Liver (tissue), 8 donors: ENCODE measurements at regions not wholly inside any gene's neighbourhood (a gene's known extent, or its start where the extent isn't known, plus 50 kb on each side); places are given as distances from the start of the nearest gene placed in this dataset.
"Not testable (repeated sequence)": the region's sequence is repeated elsewhere in the genome, so short reads cannot be mapped to it uniquely, and the experiment has no call there.

Source experiments
- DNase-seq: peaks from one replicate; pipeline ENCODE4 v3.0.0-alpha.2; 2017; ENCODE audit warnings: low spot score
- H3K27ac ChIP-seq, 2 donors: one replicate each; pipeline ENCODE4 v1.7.0; 2013; ENCODE audit warnings: inconsistent platforms in 2 of 2, low read length in 2 of 2, control low read depth in 1 of 2, low read depth in 1 of 2, mild to moderate bottlenecking in 1 of 2
- H3K27me3 ChIP-seq, 4 donors: one replicate each; pipeline versions ENCODE4 v1.6.1 to v1.7.0; 2013; ENCODE audit warnings: low read length in 3 of 4, inconsistent platforms in 1 of 4, mild to moderate bottlenecking in 1 of 4, moderate library complexity in 1 of 4; ENCODE audit not compliant: control insufficient read depth in 4 of 4, insufficient read depth in 4 of 4
- H3K36me3 ChIP-seq, 4 donors: one replicate each; pipeline versions ENCODE4 v1.6.1 to v1.7.0; 2013; ENCODE audit warnings: low read length in 3 of 4, mild to moderate bottlenecking in 3 of 4, low read depth in 1 of 4, moderate library complexity in 1 of 4; ENCODE audit not compliant: control insufficient read depth in 4 of 4, insufficient read depth in 3 of 4
- H3K4me1 ChIP-seq, 4 donors: one replicate each; pipeline versions ENCODE4 v1.6.1 to v1.7.0; 2013; ENCODE audit warnings: low read length in 3 of 4, mild to moderate bottlenecking in 3 of 4, moderate library complexity in 1 of 4; ENCODE audit not compliant: control insufficient read depth in 4 of 4, insufficient read depth in 4 of 4
- H3K4me3 ChIP-seq, 3 donors: one replicate each; pipeline versions ENCODE4 v1.6.1 to v1.7.0; 2013; ENCODE audit warnings: low read length in 3 of 3, control low read depth in 1 of 3, low read depth in 1 of 3, mild to moderate bottlenecking in 1 of 3
- H3K9ac ChIP-seq, 2 donors: one replicate each; pipeline ENCODE4 v1.7.0; 2013; ENCODE audit warnings: low read length in 2 of 2, mild to moderate bottlenecking in 2 of 2, moderate library complexity in 2 of 2, control low read depth in 1 of 2, low read depth in 1 of 2
- H3K9me3 ChIP-seq, 4 donors: one replicate each; pipeline versions ENCODE4 v1.6.1 to v1.7.0; 2013; ENCODE audit warnings: low read length in 3 of 4; ENCODE audit not compliant: control insufficient read depth in 4 of 4
- EGR1 ChIP-seq, 2 donors: IDR thresholded peaks; 2 replicates each; pipeline ENCODE4 v1.6.1; 2016 to 2018; ENCODE audit warnings: antibody characterized with exemption in 2 of 2, low read depth in 2 of 2
- FOXA1 ChIP-seq: IDR thresholded peaks from 2 replicates; pipeline ENCODE4 v1.6.1; 2016; ENCODE audit warnings: antibody characterized with exemption
- FOXA2 ChIP-seq: IDR thresholded peaks from 2 replicates; pipeline ENCODE4 v1.6.1; 2016; ENCODE audit warnings: antibody characterized with exemption
- GABPA ChIP-seq, 2 donors: IDR thresholded peaks in 1 of 2; conservative IDR thresholded peaks in 1 of 2; 2 replicates each; pipeline ENCODE4 v1.6.1; 2016; ENCODE audit warnings: antibody characterized with exemption in 2 of 2, mild to moderate bottlenecking in 1 of 2, moderate library complexity in 1 of 2
- HNF4A ChIP-seq, 2 donors: conservative IDR thresholded peaks; 2 replicates each; pipeline ENCODE4 v1.6.1; 2016; ENCODE audit warnings: antibody characterized with exemption in 2 of 2, mild to moderate bottlenecking in 2 of 2
- HNF4G ChIP-seq: IDR thresholded peaks from 2 replicates; pipeline ENCODE4 v1.6.1; 2016; ENCODE audit warnings: antibody characterized with exemption
- JUND ChIP-seq, 2 donors: IDR thresholded peaks; 2 replicates each; pipeline ENCODE4 v1.6.1; 2016; ENCODE audit warnings: antibody characterized with exemption in 2 of 2
- MAX ChIP-seq: IDR thresholded peaks from 2 replicates; pipeline ENCODE4 v1.6.1; 2016; ENCODE audit warnings: antibody characterized with exemption
- NR2F2 ChIP-seq: IDR thresholded peaks from 2 replicates; pipeline ENCODE4 v1.6.1; 2016; ENCODE audit warnings: antibody characterized with exemption
- RAD21 ChIP-seq, 2 donors: IDR thresholded peaks; 2 replicates each; pipeline ENCODE4 v1.6.1; 2016; ENCODE audit warnings: antibody characterized with exemption in 2 of 2, mild to moderate bottlenecking in 2 of 2
- SP1 ChIP-seq: IDR thresholded peaks from 2 replicates; pipeline ENCODE4 v1.6.1; 2018; ENCODE audit warnings: antibody characterized with exemption, mild to moderate bottlenecking
- TAF1 ChIP-seq: conservative IDR thresholded peaks from 2 replicates; pipeline ENCODE4 v1.6.1; 2016; ENCODE audit warnings: antibody characterized with exemption, mild to moderate bottlenecking
- YY1 ChIP-seq: IDR thresholded peaks from 2 replicates; pipeline ENCODE4 v1.6.1; 2016; ENCODE audit warnings: antibody characterized with exemption, mild to moderate bottlenecking
- WGBS: extraction: QIAGEN DNeasy Blood & Tissue Kit; methylation state at CpG from one replicate; pipeline ENCODE4 v1.1.7; 2013; 5-methylcytosine and 5-hydroxymethylcytosine counted together
- TF ChIP-seq, protein P1 (sequence below): fragments of 150-350 bp; IDR thresholded peaks from 2 replicates; pipeline ENCODE4 v1.5.1; 2017; ENCODE audit warnings: improper control_type of control experiment, low read depth, low read length; ENCODE audit not compliant: missing input control
- TF ChIP-seq, protein P2 (sequence below): IDR thresholded peaks from 2 replicates; pipeline ENCODE4 v1.6.1; 2016; ENCODE audit warnings: antibody characterized with exemption
- TF ChIP-seq, protein P3 (sequence below): IDR thresholded peaks from 2 replicates; pipeline ENCODE4 v1.6.1; 2016; ENCODE audit warnings: antibody characterized with exemption, mild to moderate bottlenecking
- donor health status: healthy.
- donor health status: healthy.
- donor health status: healthy.
- donor health status: healthy.
- donor health status: healthy.

- TF ChIP-seq, protein P1, sequence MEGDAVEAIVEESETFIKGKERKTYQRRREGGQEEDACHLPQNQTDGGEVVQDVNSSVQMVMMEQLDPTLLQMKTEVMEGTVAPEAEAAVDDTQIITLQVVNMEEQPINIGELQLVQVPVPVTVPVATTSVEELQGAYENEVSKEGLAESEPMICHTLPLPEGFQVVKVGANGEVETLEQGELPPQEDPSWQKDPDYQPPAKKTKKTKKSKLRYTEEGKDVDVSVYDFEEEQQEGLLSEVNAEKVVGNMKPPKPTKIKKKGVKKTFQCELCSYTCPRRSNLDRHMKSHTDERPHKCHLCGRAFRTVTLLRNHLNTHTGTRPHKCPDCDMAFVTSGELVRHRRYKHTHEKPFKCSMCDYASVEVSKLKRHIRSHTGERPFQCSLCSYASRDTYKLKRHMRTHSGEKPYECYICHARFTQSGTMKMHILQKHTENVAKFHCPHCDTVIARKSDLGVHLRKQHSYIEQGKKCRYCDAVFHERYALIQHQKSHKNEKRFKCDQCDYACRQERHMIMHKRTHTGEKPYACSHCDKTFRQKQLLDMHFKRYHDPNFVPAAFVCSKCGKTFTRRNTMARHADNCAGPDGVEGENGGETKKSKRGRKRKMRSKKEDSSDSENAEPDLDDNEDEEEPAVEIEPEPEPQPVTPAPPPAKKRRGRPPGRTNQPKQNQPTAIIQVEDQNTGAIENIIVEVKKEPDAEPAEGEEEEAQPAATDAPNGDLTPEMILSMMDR, result no peak
- TF ChIP-seq TAF1, result no peak
- TF ChIP-seq FOXA2, result no peak
- TF ChIP-seq MAX, result no peak
- no peak for TF ChIP-seq YY1
Observed at GRCh38 chr1:24248859-24249258, 61.8 kb upstream of the IFNLR1 start (continued).

DNA sequence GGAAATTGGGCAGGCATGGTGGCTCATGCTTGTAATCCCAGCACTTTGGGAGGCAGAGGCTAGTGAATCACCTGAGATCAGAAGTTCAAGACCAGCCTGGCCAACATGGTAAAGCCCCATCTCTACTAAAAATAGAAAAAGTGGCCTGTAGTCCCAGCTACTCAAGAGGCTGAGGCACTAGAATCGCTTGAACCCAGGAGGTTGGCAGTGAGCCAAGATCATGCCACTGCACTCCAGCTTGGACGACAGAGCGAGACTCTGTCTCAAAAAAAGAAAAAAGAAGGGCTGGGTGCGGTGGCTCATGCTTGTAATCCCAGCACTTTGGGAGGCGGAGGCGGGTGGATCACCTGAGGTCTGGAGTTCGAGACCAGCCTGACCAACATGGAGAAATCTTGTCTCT is 60.2 kb upstream of the IFNLR1 start:
- not testable (repeated sequence) for H3K4me1 ChIP-seq, H3K9me3 ChIP-seq, H3K27ac ChIP-seq, DNase-seq, H3K27me3 ChIP-seq, H3K4me3 ChIP-seq, H3K9ac ChIP-seq, H3K36me3 ChIP-seq
- 92% methylated on average over 7 of the region's 7 CpGs for WGBS

GRCh38 chr1:24244519-24245268 is 57.6 kb upstream of the IFNLR1 start:
- DNase-seq, result no peak
- TF ChIP-seq MAX (no peak), FOXA2 (no peak), FOXA1 (no peak), YY1 (no peak), HNF4G (no peak), SP1 (no peak), GABPA (IDR thresholded peaks at IDR 0.05 in 1 of 2, conservative IDR thresholded peaks at IDR 0.05 in 1 of 2) (no peak), NR2F2 (no peak), EGR1 (IDR thresholded peaks at IDR 0.05; ENCODE audit: low read depth in 2 of 2) (no peak), JUND (IDR thresholded peaks at IDR 0.05) (no peak), TAF1 (no peak), RAD21 (IDR thresholded peaks at IDR 0.05) (no peak), HNF4A (conservative IDR thresholded peaks at IDR 0.05) (no peak)
- TF ChIP-seq, protein P2, sequence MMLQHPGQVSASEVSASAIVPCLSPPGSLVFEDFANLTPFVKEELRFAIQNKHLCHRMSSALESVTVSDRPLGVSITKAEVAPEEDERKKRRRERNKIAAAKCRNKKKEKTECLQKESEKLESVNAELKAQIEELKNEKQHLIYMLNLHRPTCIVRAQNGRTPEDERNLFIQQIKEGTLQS, result no peak
- TF ChIP-seq, protein P3, sequence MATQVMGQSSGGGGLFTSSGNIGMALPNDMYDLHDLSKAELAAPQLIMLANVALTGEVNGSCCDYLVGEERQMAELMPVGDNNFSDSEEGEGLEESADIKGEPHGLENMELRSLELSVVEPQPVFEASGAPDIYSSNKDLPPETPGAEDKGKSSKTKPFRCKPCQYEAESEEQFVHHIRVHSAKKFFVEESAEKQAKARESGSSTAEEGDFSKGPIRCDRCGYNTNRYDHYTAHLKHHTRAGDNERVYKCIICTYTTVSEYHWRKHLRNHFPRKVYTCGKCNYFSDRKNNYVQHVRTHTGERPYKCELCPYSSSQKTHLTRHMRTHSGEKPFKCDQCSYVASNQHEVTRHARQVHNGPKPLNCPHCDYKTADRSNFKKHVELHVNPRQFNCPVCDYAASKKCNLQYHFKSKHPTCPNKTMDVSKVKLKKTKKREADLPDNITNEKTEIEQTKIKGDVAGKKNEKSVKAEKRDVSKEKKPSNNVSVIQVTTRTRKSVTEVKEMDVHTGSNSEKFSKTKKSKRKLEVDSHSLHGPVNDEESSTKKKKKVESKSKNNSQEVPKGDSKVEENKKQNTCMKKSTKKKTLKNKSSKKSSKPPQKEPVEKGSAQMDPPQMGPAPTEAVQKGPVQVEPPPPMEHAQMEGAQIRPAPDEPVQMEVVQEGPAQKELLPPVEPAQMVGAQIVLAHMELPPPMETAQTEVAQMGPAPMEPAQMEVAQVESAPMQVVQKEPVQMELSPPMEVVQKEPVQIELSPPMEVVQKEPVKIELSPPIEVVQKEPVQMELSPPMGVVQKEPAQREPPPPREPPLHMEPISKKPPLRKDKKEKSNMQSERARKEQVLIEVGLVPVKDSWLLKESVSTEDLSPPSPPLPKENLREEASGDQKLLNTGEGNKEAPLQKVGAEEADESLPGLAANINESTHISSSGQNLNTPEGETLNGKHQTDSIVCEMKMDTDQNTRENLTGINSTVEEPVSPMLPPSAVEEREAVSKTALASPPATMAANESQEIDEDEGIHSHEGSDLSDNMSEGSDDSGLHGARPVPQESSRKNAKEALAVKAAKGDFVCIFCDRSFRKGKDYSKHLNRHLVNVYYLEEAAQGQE, result no peak
- TF ChIP-seq, protein P1, result no peak
- H3K9me3 ChIP-seq, result no peaks in the 10 kb centered on the region
- H3K4me3 ChIP-seq, result no peak overlapping the region
- 86% methylated on average over 2 of the region's 2 CpGs for whole genome bisulfite sequencing
- H3K27me3 ChIP-seq, result no peaks in the 10 kb centered on the region
- H3K4me1 ChIP-seq, result no peaks in the 10 kb centered on the region
- H3K9ac ChIP-seq, result no peak overlapping the region
- H3K36me3 ChIP-seq, result no peaks in the 10 kb centered on the region
- H3K27ac ChIP-seq, result no peak overlapping the region
